Kidney epithelial cell (primary cell): ENCODE measurements at regions not wholly inside any gene's neighbourhood (a gene's known extent, or its start where the extent isn't known, plus 50 kb on each side); places are given as distances from the start of the nearest gene placed in this dataset.

Experiments
- DNase-seq: peaks from one replicate; pipeline ENCODE4 v3.0.0-alpha.2; 2010; ENCODE audit warnings: low read depth
- H3K27me3 ChIP-seq: 2 replicates; pipeline ENCODE4 v1.6.0; 2011; ENCODE audit warnings: low read length; ENCODE audit not compliant: control insufficient read depth, insufficient read depth
- H3K36me3 ChIP-seq: 2 replicates; pipeline ENCODE4 v1.5.1; 2011; ENCODE audit warnings: low read length; ENCODE audit not compliant: control insufficient read depth, insufficient read depth
- H3K4me3 ChIP-seq: 2 replicates; pipeline ENCODE4 v1.5.1; 2011; ENCODE audit warnings: low read depth, mild to moderate bottlenecking, control low read depth, low read length
- TF ChIP-seq, protein P1 (sequence below): IDR thresholded peaks from 2 replicates; pipeline ENCODE4 v1.5.1; 2011; ENCODE audit warnings: mild to moderate bottlenecking, moderate library complexity, low read length, control low read depth, inconsistent platforms; ENCODE audit not compliant: insufficient read depth, poor library complexity, severe bottlenecking

DNA sequence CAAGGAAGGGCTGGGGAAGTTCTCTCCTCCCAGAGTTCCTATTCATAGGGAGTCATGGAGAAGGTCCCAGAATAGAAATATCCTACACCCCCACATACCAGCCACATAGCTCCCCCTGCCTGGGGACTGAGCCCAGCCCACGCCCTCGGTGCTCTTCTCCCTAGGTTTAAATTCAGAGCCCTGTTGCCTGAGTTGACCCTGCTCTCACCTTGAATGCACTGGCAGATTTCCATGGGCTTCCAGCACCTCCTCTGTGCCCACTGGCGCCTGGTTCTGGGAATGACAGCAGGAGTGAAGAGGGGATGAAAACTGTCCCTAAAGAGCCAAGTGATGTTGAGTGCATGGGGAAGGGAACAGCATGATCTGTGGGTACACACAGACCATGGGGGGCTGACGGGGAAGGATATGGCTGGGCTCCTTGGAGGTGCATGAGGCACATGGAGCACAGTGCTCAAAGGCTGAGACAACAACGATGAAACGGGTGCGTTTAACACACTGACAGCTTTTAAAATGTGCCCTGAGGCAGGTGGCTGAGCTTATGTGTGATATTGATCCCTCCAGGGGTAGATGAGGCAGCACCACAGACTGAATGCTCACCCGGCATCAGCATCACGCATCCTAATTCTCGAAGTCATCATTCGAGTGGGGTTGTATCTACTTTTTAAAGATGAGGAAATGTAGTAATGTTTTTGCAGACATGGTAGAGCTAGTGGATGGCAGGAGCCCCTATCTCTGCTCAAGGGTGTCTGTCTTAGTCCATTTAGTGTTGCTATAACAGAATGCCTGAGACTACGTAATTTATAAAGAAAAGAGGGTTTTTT is 53.7 kb upstream of the IGFBP3 start:
- no peak overlapping the region for H3K4me3 ChIP-seq
- TF ChIP-seq, protein P1, sequence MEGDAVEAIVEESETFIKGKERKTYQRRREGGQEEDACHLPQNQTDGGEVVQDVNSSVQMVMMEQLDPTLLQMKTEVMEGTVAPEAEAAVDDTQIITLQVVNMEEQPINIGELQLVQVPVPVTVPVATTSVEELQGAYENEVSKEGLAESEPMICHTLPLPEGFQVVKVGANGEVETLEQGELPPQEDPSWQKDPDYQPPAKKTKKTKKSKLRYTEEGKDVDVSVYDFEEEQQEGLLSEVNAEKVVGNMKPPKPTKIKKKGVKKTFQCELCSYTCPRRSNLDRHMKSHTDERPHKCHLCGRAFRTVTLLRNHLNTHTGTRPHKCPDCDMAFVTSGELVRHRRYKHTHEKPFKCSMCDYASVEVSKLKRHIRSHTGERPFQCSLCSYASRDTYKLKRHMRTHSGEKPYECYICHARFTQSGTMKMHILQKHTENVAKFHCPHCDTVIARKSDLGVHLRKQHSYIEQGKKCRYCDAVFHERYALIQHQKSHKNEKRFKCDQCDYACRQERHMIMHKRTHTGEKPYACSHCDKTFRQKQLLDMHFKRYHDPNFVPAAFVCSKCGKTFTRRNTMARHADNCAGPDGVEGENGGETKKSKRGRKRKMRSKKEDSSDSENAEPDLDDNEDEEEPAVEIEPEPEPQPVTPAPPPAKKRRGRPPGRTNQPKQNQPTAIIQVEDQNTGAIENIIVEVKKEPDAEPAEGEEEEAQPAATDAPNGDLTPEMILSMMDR: no peak

DNA sequence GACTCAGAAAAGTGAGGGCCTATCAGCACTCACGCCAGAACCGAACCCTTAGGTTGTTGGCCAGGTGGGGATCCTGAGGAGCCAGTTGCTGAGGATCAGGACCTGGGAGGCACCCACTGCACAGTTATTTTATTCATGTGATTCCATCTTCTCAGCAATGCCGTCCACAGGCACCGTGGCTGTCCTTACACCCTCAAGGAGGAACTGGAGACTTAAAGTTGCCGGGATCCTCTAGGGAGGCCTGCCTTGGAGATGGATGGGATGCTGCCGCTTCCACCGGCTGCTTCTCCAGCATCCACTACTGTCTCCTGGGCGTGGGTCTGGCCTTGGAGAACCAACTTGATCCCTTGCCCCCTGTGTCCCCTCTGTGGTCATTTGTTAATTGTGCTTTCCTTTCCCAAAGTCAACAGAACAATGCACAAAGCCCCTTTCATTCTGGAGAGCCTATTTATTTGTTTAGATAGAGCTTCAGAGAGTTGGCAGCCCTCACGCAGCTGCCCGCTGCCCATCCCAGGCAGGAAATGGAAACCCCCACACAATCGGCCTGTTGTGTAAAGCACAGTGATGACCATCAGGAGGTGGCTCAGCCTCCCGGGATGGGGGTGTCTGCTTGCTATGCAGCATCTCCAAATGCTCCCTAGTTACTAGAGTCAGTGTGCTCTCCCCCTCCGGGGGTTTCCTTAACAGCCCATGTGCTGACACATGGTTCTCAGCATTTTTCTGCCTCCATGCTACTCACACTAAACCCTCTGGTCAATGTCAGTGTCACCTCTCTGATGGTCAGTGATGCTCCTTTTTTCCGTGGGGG is 52.9 kb upstream of the IGFBP3 start:
- no peaks in the 10 kb centered on the region for H3K27me3 ChIP-seq
- DNase-seq: no peak
- TF ChIP-seq, protein P1: no peak
- H3K36me3 ChIP-seq: no peaks in the 10 kb centered on the region
- no peak overlapping the region for H3K4me3 ChIP-seq

More for the DNA sequence above, 53.7 kb upstream of the IGFBP3 start:
- no peak for DNase-seq
- no peaks in the 10 kb centered on the region for H3K36me3 ChIP-seq
- H3K27me3 ChIP-seq: no peaks in the 10 kb centered on the region

DNA sequence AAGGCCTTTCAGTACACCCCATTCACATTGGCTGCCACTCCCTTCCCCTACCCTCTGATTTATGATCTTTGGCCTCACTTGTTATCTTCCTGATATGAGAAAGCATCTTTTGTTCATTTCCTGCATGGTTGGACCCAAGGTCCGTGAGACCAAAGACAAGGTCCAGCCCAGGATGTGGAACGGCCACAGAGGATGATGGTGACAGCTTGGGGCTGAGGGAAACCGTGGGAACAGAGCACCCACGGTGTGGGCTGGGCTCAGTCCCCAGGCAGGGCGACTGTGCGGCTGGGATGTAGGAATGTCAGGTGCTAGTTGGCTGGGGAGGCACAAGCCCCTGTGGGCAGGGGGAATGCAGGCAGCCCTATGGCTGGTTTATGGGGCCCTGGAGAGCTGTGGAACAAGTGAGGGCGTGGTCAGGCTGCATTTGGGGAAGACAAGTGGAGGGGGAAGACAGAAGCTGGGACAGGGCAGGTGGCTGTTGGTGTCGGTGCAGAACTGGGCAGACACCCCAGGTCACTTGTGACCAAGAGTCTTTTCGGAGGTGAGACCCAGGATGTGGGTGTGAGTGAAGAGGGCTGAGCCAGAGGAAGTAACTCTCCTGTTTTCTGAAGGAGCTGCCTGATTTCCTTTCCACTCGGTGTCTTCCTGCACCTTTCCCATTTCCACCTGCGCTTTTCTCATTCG is 51.7 kb upstream of the IGFBP3 start:
- Histone ChIP-seq H3K27me3 (no peaks in the 10 kb centered on the region), H3K36me3 (no peaks in the 10 kb centered on the region), H3K4me3 (no peak overlapping the region)
- TF ChIP-seq, protein P1: no peak
- no peak for DNase-seq

DNA sequence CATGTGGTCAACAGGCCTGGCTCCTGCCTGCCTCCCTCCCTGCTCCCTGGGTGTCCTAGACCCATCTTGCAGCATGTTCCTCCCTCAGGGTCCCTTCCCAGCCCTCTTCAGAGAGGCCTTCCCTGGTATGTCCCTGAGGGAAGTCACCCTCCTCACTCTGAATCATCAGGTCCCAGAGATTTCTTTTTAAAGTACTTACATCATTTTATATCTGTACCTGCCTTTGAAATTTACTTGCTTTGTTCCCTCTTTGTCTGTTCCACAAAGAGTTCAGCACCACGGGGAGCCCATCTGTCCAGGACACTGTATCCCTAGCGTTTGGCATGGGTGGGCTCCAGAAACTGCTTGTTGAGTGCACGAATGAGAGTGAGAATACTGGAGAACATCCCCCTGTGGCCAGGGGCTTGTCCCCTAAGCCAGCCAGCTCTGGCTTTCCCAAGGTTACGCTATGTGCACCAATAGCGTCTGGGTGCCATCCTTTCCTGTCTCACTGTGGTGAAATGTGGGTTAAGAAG is 50.6 kb upstream of the IGFBP3 start:
- TF ChIP-seq, protein P1: no peak
- H3K27me3 ChIP-seq: no peaks in the 10 kb centered on the region
- DNase-seq: no peak

DNA sequence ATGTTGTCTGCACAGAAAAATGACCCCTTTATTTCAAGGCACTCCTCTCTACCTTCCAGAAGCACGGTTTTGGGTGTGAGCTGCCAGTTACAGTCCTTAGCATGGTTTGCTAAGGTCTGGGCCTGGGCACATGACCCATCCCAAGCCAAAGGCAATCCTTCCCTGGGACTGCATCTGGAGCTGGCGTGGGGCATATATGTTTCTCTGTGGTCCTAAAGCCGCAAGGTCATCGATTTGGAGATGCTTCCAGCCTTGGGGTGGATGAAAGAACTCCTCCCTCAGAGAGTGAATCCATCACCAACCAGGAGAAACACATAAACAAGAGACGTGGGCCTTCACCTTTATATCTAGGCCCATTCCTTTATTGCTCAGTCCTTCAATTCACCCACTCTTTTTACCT is 50.1 kb upstream of the IGFBP3 start:
- no peaks in the 10 kb centered on the region for H3K36me3 ChIP-seq
- no peak for DNase-seq
- no peak overlapping the region for H3K4me3 ChIP-seq
- TF ChIP-seq, protein P1: no peak
- H3K27me3 ChIP-seq: no peaks in the 10 kb centered on the region

More for the DNA sequence above, 50.6 kb upstream of the IGFBP3 start:
- H3K4me3 ChIP-seq: no peak overlapping the region
- H3K36me3 ChIP-seq: no peaks in the 10 kb centered on the region
